ENCODE measurements at regions not wholly inside any gene's neighbourhood (a gene's known extent, or its start where the extent isn't known, plus 50 kb on each side); places are given as distances from the start of the nearest gene placed in this dataset.

DNA sequence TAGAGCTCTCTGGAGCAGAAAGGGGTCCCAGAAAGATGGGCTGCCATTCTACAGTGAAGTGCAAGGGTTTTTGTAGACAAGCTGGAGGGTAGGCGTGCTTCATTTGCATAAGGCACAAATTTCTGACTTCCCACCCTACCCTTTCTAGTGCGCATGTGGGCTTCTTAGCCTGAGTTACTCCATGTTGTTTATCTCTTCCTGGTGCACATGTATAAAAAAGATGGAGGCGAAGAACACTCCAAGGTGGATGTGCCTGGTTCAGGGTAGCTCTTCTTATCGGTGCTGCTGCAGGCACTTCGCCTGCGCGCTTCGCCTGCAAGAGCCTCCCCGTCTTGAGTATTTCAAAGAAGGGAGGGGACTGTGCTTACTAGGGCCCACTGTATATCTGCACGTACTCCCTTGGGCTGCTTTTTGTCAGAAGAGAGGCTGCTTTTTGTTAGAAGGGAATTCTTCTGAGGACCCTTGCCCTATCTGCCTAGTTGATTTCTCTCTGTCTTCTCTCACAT, 1047.3 kb upstream of the CNTN5 start:
- H3K27me3 ChIP-seq (ENCODE audit: insufficient read depth): no peaks in the 10 kb centered on the region
- DNase-seq (ENCODE audit: low spot score) (peak; percentile 11), ATAC-seq (peak; percentile 39)
- H3K79me2 ChIP-seq (replicated peaks; ENCODE audit: insufficient read depth): no peaks in the 10 kb centered on the region
- TF ChIP-seq ZNF114 (CRISPR knock-in tag; IDR thresholded peaks at IDR 0.05) (no peak), CREB1 (CRISPR knock-in tag; IDR thresholded peaks at IDR 0.05; ENCODE audit: low read depth) (no peak), JUNB (IDR thresholded peaks at IDR 0.05; ENCODE audit: unreplicated experiment) (no peak), ZNF331 (CRISPR knock-in tag; IDR thresholded peaks at IDR 0.05; ENCODE audit: low read depth) (no peak), POLR2AphosphoS5 (IDR thresholded peaks at IDR 0.05; ENCODE audit: low read depth) (no peak), EZH2phosphoT487 (IDR thresholded peaks at IDR 0.05; ENCODE audit: unreplicated experiment) (no peak), STAT1 (IDR thresholded peaks at IDR 0.05; ENCODE audit: unreplicated experiment) (no peak)
- TF ChIP-seq, protein P1, sequence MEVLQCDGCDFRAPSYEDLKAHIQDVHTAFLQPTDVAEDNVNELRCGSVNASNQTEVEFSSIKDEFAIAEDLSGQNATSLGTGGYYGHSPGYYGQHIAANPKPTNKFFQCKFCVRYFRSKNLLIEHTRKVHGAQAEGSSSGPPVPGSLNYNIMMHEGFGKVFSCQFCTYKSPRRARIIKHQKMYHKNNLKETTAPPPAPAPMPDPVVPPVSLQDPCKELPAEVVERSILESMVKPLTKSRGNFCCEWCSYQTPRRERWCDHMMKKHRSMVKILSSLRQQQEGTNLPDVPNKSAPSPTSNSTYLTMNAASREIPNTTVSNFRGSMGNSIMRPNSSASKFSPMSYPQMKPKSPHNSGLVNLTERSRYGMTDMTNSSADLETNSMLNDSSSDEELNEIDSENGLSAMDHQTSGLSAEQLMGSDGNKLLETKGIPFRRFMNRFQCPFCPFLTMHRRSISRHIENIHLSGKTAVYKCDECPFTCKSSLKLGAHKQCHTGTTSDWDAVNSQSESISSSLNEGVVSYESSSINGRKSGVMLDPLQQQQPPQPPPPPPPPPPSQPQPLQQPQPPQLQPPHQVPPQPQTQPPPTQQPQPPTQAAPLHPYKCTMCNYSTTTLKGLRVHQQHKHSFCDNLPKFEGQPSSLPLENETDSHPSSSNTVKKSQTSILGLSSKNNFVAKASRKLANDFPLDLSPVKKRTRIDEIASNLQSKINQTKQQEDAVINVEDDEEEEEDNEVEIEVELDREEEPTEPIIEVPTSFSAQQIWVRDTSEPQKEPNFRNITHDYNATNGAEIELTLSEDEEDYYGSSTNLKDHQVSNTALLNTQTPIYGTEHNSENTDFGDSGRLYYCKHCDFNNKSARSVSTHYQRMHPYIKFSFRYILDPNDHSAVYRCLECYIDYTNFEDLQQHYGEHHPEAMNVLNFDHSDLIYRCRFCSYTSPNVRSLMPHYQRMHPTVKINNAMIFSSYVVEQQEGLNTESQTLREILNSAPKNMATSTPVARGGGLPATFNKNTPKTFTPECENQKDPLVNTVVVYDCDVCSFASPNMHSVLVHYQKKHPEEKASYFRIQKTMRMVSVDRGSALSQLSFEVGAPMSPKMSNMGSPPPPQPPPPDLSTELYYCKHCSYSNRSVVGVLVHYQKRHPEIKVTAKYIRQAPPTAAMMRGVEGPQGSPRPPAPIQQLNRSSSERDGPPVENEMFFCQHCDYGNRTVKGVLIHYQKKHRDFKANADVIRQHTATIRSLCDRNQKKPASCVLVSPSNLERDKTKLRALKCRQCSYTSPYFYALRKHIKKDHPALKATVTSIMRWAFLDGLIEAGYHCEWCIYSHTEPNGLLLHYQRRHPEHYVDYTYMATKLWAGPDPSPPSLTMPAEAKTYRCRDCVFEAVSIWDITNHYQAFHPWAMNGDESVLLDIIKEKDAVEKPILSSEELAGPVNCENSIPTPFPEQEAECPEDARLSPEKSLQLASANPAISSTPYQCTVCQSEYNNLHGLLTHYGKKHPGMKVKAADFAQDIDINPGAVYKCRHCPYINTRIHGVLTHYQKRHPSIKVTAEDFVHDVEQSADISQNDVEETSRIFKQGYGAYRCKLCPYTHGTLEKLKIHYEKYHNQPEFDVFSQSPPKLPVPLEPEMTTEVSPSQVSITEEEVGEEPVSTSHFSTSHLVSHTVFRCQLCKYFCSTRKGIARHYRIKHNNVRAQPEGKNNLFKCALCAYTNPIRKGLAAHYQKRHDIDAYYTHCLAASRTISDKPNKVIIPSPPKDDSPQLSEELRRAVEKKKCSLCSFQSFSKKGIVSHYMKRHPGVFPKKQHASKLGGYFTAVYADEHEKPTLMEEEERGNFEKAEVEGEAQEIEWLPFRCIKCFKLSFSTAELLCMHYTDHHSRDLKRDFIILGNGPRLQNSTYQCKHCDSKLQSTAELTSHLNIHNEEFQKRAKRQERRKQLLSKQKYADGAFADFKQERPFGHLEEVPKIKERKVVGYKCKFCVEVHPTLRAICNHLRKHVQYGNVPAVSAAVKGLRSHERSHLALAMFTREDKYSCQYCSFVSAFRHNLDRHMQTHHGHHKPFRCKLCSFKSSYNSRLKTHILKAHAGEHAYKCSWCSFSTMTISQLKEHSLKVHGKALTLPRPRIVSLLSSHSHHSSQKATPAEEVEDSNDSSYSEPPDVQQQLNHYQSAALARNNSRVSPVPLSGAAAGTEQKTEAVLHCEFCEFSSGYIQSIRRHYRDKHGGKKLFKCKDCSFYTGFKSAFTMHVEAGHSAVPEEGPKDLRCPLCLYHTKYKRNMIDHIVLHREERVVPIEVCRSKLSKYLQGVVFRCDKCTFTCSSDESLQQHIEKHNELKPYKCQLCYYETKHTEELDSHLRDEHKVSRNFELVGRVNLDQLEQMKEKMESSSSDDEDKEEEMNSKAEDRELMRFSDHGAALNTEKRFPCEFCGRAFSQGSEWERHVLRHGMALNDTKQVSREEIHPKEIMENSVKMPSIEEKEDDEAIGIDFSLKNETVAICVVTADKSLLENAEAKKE (CRISPR knock-in tag; IDR thresholded peaks at IDR 0.05): no peak
- TF ChIP-seq, protein P2, sequence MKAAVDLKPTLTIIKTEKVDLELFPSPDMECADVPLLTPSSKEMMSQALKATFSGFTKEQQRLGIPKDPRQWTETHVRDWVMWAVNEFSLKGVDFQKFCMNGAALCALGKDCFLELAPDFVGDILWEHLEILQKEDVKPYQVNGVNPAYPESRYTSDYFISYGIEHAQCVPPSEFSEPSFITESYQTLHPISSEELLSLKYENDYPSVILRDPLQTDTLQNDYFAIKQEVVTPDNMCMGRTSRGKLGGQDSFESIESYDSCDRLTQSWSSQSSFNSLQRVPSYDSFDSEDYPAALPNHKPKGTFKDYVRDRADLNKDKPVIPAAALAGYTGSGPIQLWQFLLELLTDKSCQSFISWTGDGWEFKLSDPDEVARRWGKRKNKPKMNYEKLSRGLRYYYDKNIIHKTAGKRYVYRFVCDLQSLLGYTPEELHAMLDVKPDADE (IDR thresholded peaks at IDR 0.05): no peak
- no peaks in the 10 kb centered on the region for H3F3A ChIP-seq (replicated peaks; ENCODE audit: low read depth)
- H3K4me1 ChIP-seq (ENCODE audit: insufficient read depth): peaks cover 12% of the 10 kb centered on the region
- Mint-ChIP-seq H3K4me1 (peaks cover 12% of the 10 kb centered on the region), H3K27ac (no peak overlapping the region; the same call in 1 of the 2 replicates), H3K9me3 (peaks cover 3% of the 10 kb centered on the region; the same call in 2 of the 3 replicates), H3K4me3 (no peak overlapping the region), H3K36me3 (ENCODE audit: low read depth) (peaks cover 11% of the 10 kb centered on the region; the same call in 2 of the 3 replicates), H3K27me3 (ENCODE audit: insufficient read depth, low read depth, poor library complexity) (peaks cover 2% of the 10 kb centered on the region)
- H3K27ac ChIP-seq (ENCODE audit: low read depth): no peak overlapping the region
- H3K4me2 ChIP-seq: no peak overlapping the region
- no peaks in the 10 kb centered on the region for H3K36me3 ChIP-seq (ENCODE audit: insufficient read depth)
- no peak overlapping the region for H3K4me3 ChIP-seq
- H3K9me2 ChIP-seq (ENCODE audit: insufficient read depth): 0 out of 2 replicates have a peak, but pooled peaks cover 12% of the 10 kb centered on the region
- no peaks in the 10 kb centered on the region for H4K20me1 ChIP-seq (replicated peaks; ENCODE audit: insufficient read depth)
- H2AFZ ChIP-seq: peak overlapping the region; percentile 72; the same call in 1 of the 2 replicates

Data from GM23338 (cell line).